ENCODE measurements at regions not wholly inside any gene's neighbourhood (a gene's known extent, or its start where the extent isn't known, plus 50 kb on each side); places are given as distances from the start of the nearest gene placed in this dataset.
"Not testable (repeated sequence)": the region's sequence is repeated elsewhere in the genome, so short reads cannot be mapped to it uniquely, and the experiment has no call there.

- no peak for DNase-seq
Observed at GRCh38 chr14:22384167-22384549, 204.9 kb downstream of the DAD1 start.

DNA sequence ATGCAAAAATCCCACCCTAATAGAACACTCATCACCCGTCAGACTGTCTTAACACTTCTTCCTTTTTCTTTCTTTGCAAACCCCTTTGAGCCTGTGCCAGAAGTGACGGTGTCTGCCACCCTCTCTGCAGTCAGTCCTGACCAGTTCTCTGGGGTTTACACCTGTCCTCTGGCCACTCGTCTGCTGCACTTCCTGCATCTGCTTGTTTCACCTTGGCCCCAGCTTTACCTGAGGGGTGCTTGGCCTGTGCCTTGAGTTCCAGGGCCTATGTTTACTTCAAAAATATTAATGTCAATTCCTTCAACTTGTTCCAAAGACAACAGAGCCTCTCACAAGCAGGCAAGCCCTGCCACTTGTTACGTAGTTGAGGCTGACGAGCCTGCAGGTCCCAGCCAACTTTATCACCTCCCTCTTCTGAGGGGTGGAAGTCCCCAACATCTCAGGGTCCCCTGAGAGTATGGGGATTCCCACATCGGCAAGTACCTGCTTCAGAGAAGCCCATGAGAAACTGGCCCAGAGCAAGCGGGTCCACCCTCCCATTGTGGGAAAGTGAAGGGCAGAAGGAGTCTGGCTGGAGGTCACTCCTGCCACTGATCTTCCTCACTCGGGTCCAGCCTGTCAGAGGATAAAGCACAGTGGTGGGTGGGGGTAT lies 205.4 kb downstream of the DAD1 start:
- no peak for DNase-seq

DNA sequence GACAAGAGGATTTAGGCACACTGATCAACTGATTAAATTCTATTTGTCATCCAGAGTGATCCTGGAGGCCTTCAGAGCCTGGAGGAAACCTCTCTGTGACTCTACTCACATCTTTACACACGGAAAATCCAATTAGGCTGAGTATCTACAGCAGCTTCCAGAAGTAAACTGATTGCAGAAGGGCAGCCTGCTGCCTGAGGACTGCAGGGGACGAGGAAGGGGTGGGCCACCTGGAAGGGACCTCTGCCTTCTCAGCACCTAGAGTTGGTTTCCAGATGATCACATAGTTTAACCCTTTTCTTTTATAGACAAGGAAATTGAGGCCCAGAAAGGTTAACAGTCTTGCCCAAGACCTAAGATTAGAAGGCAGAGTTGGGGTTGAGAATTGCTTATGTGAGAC lies 206.1 kb downstream of the DAD1 start:
- DNase-seq, result no peak

- DNase-seq, result no peak
Observed at GRCh38 chr14:22382395-22382794, 206.6 kb downstream of the DAD1 start.

DNA sequence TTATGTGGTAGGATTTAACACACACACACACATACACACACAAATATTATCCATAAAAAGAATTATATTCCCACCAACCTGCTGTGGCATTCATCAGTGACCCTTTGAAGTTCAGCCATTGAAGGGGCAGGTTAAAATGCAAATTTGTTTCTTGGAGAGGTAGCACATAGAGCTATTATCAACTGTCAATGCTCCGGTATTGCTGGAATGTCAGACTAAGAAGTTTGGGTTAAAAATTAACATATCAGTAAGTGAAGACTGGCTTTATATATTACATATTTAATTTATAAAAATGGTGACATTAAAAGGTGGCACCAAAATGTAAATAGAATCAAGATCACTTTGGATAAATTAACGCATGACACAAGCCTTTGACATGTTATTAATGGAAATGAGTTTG lies 207.3 kb downstream of the DAD1 start:
- no peak for DNase-seq

- DNase-seq, result no peak
Observed at GRCh38 chr14:22381408-22381760, 207.6 kb downstream of the DAD1 start.

DNA sequence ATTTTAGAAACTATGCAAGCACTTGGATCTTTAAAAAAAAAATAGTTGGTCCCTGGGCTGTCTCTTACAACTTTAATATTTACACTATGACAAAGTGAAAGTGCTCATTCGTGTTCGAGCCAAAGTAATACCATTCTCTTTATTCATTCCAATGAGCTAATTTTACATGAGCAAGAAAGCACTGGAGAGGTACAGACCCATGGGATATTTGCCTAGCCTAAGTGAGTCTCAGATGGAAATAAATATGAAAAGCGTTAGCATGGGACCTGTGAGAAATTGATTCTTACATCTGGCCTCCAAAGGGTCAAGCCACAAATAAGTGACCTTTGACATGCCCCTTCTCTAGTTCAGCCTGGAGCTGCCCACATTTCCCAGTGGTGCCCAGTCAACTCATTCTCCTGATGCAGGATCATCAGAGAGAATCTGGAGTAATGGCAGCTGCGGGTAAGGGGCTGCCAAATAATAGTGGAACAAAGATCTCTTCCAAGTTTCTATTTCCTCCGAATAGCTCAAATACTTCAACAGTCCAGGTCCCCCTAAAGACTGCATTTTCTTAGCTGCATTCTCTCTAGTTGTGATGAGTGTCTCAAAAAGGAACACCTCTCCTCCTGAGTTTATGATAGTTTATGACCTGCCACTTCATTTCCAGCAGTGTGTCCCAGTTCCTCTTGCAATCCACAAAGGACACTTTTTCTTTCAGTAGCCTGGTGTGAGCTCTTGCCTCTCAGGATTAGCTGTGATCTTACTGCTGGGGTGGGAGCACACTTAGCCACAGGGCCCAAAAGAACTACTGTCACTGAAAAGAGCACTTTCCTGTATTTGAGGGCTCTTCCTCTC lies 208.2 kb downstream of the DAD1 start:
- DNase-seq, result no peak

GRCh38 chr14:22379727-22380126 lies 209.3 kb downstream of the DAD1 start:
- DNase-seq, result no peak

DNA sequence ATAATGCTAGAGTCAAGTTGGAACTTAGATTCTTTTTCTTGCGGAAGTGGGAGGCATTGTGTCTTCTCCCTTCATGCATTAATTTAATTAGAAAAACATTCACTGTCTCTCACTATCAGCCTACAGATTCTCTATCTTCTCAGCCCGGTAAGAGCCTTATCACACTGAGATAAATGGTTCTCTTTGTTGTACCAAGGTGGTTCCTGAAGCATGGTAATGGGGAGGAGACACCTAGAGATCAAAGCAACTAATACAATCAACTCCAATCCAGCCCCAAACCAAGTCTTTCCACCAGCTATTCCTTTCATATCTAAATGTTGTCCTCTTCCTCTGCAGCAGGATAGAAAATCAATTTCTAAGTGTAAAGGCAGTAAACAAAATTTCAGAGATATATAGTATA lies 210.8 kb downstream of the DAD1 start:
- DNase-seq, result no peak

DNA sequence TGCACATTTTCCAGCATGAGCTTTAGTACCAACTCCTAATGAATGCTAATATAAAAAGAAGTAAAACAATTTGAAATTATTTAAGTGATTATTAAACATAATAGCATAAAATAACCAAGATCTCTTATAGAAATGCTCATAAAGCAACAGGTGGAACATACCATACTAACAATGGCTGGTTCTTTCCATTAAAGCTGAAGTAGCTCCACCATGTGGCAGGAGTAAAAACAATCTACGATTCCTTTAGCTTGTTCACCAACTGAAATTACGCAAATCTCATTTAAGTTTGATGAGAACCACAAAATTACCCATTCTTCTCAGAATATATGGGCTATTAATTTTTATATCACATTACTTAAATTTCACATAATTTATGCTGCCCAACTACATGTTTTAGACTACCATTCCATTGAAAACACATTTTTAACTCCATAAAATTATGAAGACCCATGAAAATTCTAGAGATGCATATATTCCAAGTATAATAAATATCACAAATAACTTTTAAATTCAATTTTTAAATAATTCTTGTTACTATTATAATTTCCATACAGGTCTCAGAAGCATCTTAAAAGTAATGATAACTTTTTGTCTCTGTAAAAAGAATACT lies 213.6 kb downstream of the DAD1 start:
- no peak for DNase-seq

DNA sequence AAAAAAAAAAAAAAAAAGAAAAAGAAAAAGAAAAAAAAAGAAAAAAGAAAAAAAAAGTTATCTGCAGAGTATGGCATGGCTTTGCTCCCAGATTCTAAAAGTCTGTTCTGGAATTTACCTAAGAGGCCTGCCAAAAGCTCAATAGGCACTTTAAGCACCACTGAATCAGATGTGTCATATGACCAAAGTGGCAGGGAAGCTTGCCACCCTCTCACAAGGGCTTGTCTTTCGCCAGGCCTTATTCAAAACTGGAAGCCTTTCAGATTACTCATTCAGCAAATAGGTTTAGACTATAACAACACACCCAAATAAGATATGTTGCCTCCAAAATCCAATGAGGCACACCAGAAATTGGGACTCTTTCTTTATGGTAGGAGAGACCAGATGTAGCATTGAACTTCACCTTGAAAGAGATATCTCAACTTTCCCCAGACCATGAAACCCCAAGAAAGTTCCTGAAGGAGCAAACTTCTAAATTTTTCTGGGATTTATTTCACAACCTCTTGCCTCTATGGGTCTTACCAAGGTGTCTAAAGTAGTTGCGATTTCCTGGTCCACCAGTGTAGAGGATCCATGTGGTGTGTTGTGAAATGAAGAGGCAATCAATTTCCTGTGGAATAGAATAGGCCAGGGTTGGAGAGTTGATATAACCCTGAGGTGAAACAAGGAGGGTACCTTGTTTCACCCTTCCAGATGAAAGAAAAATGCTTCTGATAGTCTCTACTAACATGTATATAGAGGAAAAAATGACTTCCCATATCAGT lies 218.8 kb downstream of the DAD1 start:
- DNase-seq, result no peak

- DNase-seq, result no peak
Observed at GRCh38 chr14:22358726-22359125, 230.3 kb downstream of the DAD1 start.

DNA sequence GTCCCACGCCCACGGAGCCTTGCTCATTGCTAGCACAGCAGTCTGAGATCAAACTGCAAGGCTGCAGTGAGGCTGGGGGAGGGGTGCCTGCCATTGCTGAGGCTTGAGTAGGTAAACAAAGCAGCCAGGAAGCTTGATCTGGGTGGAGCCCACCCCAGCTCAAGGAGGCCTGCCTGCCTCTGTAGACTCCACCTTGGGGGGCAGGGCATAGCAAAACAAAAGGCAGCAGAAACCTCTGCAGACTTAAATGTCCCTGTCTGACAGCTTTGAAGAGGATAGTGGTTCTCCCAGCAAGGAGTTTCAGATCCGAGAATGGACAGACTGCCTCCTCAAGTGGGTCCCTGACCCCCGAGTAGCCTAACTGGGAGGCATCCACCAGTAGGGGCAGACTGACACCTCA lies 239.7 kb downstream of the DAD1 start:
- DNase-seq, result not testable (repeated sequence)

GRCh38 chr14:22344673-22345072 lies 244.4 kb downstream of the DAD1 start:
- no peak for DNase-seq

GRCh38 chr14:22344209-22344608 lies 244.8 kb downstream of the DAD1 start:
- not testable (repeated sequence) for DNase-seq

DNA sequence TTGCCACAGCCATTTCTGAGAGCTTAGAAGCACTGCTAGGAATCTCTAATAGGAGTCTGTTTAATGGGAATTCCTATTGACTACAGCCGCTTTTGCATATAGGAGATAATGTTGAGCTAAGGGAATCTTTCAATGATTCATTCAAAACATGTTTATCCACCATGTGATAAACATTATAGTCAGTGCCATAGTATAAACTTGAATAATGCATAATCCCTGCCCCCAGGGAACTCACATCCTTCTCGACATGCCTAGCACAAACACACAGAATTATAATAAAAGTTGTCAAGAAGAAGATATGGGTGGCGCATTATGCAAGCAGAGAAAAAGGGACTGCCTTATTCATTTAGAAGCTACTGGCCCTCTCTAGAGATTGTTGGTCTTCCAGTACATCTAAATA lies 248.0 kb downstream of the DAD1 start:
- no peak for DNase-seq

- no peak for DNase-seq
Observed at GRCh38 chr14:22338917-22339715, 249.9 kb downstream of the DAD1 start.

DNA sequence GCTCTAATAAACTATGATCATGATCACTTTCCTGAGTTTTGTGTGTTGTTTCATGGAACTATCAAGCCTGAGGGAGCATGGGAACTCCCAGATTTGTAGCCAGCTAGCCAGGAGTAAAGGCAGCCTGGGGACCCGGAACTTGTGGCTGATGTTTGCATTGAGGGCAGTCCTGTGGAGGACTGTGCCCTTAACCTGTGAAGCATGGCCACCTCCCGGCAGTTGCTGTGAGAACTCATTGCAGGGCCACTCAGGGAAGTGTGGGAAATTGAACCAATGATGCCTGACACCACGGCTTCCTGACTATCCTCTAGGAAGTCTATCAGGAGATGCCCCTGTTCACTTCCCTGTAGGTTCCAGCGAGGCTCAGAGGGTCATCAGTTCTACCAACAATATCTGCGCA lies 250.6 kb downstream of the DAD1 start:
- no peak for DNase-seq

DNA sequence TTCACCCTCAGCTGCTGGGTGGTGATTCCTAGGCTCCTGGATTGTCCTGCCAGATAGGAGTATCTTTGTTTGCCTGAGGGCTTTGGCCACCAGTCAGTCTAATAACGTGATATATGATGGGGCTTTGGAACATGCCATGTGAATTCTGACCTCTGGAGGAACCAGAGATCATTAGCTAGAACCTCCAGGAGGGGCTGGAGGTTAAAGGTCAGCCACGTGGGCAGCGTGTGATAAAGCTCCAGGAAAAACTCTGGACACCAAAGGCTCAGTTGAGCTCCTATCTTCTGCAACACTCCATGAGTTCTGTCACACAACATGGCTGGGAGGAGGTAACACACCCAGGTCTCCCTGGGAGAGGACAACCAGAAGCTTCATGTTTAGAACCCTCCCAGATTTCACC lies 251.1 kb downstream of the DAD1 start:
- DNase-seq, result no peak

DNA sequence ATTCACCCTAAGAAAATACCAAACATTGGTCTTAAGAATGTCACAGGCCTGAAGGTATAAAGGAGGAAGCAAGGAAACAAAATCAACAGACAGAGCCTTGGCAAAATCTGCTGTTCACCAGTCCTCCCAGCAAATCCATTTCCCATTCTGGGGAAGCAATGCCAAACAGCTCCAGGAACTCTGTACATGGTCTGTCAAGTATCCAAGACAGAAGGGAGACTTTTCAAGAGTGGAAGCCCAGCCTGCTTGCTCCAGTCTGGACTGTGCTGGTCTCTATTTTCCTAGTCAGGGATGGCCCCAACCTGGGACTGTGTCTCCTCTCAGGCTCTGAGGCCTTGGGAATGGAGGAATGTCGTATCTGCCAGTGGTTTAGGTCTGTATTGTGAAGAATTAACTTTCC lies 251.5 kb downstream of the DAD1 start:
- no peak for DNase-seq

DNA sequence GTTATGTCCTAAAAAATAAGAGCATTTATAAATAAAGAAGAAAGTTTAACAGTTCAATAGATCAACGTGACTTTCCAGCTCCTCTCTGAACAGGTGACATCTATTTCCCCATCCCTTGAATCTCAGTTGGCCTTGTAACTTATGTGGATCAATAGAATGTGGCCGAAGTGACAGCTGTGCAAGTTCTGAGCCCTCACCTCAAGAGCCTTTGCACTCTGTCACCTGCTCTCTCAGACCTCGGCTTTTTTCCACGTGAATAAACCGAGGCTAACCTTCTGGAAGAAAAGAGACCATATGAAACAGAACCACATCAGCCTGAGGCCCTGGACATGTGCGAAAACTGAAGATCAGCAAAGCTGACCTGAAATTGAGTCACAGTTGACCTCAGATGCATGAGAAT lies 253.0 kb downstream of the DAD1 start:
- DNase-seq, result no peak

- no peak for DNase-seq
Observed at GRCh38 chr14:22334627-22335026, 254.4 kb downstream of the DAD1 start.

DNA sequence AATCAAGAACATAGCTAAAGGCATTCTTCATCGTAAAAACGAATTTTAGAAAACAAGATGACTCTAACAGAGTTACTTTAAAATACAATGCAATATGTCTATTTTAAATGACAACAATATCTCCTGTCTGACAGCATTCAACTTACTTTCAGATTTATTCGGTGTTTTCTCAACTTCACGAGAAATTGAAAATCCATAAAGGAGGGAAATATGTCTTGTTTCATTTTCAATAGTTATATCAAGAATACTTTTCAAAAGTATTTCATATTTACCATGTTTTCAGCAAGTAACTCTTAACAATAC lies 254.8 kb downstream of the DAD1 start:
- no peak for DNase-seq
